Small intestine (tissue), 7 donors: ENCODE measurements at regions not wholly inside any gene's neighbourhood (a gene's known extent, or its start where the extent isn't known, plus 50 kb on each side); places are given as distances from the start of the nearest gene placed in this dataset.
A peak's percentile ranks its signal among the peaks of the same experiment; 100 is the strongest.

ENCODE experiments used
- DNase-seq, 2 donors: peaks; one replicate each; pipeline versions ENCODE4 v3.0.0 to v3.0.0-alpha.2; 2013
- FAIRE-seq: peaks from 2 replicates; lab custom pipeline; 2012; peaks lifted over from hg19 to GRCh38; lab: Jason Lieb, UNC
- H3K27ac ChIP-seq, 3 donors: one replicate each; pipeline ENCODE4 v1.5.1; 2013; ENCODE audit warnings: low read length in 2 of 3, mild to moderate bottlenecking in 2 of 3, control low read depth in 1 of 3, inconsistent platforms in 1 of 3, low read depth in 1 of 3, moderate library complexity in 1 of 3
- H3K27me3 ChIP-seq, 3 donors: one replicate each; pipeline ENCODE4 v1.6.1; 2013; ENCODE audit warnings: low read length in 3 of 3, inconsistent platforms in 1 of 3; ENCODE audit not compliant: control insufficient read depth in 3 of 3, insufficient read depth in 3 of 3
- H3K36me3 ChIP-seq, 3 donors: one replicate each; pipeline ENCODE4 v1.6.1; 2013; ENCODE audit warnings: low read length in 3 of 3, inconsistent platforms in 1 of 3, low read depth in 1 of 3, mild to moderate bottlenecking in 1 of 3, moderate library complexity in 1 of 3; ENCODE audit not compliant: control insufficient read depth in 3 of 3, insufficient read depth in 2 of 3
- H3K4me1 ChIP-seq, 3 donors: one replicate each; pipeline ENCODE4 v1.6.1; 2013; ENCODE audit warnings: low read length in 2 of 3, inconsistent platforms in 1 of 3, low read depth in 1 of 3, mild to moderate bottlenecking in 1 of 3, moderate library complexity in 1 of 3; ENCODE audit not compliant: control insufficient read depth in 3 of 3, insufficient read depth in 2 of 3
- H3K4me3 ChIP-seq, 3 donors: one replicate each; pipeline ENCODE4 v1.5.1; 2013; ENCODE audit warnings: low read length in 3 of 3, control low read depth in 1 of 3, inconsistent platforms in 1 of 3, low read depth in 1 of 3, mild to moderate bottlenecking in 1 of 3, moderate library complexity in 1 of 3
- H3K9me3 ChIP-seq, 2 donors: one replicate each; pipeline ENCODE4 v1.6.1; 2013; ENCODE audit warnings: low read depth in 1 of 2, low read length in 1 of 2; ENCODE audit not compliant: control insufficient read depth in 2 of 2, insufficient read depth in 1 of 2
- WGBS, 3 donors: extraction: QIAGEN DNeasy Blood & Tissue Kit; methylation state at CpG; one replicate each; pipeline ENCODE4 v1.1.7; 2013; 5-methylcytosine and 5-hydroxymethylcytosine counted together
- donor health status: healthy with polysubstance abuse.
- donor health status: control.
- donor health status: control.
- donor health status: Bipolar disorder and iron deficiency.
- donor health status: healthy.

DNA sequence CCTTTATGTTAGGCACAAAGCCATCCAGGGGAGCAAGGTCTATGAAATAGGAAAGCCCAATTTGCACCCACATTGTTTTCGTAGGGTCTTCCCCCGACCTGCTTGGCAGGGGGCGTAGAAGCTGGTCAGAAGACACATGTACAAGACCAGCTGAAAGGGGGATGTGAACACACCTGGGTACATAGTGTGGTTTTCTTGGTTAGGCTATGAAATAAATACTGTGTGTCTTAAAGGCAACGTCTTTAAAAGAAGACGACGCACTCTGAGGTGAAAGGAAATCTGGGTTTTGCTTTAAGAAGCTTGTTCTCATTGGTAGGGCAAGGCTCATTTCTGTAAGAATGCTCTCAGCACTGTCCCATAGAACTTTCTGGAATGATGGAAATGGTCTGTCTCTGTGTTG, 60.0 kb upstream of the KLF7 start:
- Histone ChIP-seq H3K4me1 (peaks cover 0 to 4% (median 0%) of the 10 kb centered on the region in 3 donors), H3K36me3 (no peaks in the 10 kb centered on the region), H3K27me3 (peaks cover 0 to 9% (median 0%) of the 10 kb centered on the region in 3 donors), H3K27ac (no peak overlapping the region), H3K4me3 (no peak overlapping the region), H3K9me3 (no peaks in the 10 kb centered on the region)
- whole genome bisulfite sequencing, 3 donors: 70 to 85% (median 73%) methylated on average over 6 of the region's 6 CpGs
- DNase-seq (no peak), FAIRE-seq (no peak)

DNA sequence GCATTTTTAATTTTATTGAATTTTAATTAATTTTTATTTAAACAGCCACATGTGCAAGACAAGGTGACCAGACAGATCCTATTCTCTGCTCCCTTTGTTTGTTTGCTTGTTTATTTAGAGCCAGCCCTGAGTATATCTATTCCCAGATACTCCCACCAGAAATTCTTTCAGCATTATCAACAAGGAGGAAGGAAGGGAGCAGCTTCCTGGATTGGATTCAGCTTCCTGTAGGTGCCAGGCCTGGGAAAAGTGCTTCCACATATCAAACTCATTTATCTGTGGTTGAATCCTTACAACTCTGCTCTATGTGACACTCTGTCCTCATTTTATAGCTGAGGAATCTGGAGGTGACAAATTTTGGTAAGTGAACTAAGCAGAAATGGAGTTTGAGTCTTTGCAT, 60.5 kb upstream of the KLF7 start:
- Histone ChIP-seq H3K4me1 (peaks cover 0 to 4% (median 0%) of the 10 kb centered on the region in 3 donors), H3K27ac (no peak overlapping the region), H3K9me3 (no peaks in the 10 kb centered on the region), H3K4me3 (no peak overlapping the region), H3K27me3 (peaks cover 0 to 9% (median 0%) of the 10 kb centered on the region in 3 donors), H3K36me3 (no peaks in the 10 kb centered on the region)
- DNase-seq (no peak), FAIRE-seq (no peak)

DNA sequence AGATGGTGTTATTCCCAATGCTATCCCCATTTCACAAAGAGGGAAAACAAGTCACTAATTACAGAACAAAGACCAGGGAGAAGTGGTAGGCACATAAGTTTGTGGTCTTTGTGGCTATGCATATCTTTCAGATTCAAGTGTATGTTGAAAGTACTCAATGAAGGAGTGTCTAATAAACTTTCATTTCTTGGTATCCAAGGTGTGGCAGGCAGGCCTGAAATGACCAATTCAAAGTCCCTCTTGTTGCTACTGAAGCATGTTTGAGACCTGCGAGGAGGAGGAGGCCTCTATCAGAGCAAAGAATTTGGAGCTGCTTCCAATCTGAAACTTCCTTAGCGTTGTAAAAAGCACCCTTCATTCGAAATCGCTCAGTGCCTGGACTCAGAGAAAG, 60.9 kb upstream of the KLF7 start:
- 27 to 49% (median 38%) methylated on average over 4 of the region's 4 CpGs for WGBS, 3 donors
- H3K4me1 ChIP-seq: peaks cover 0 to 4% (median 0%) of the 10 kb centered on the region in 3 donors
- FAIRE-seq (no peak), DNase-seq (peak in 1 of 2 donors; percentile 12)
- H3K4me3 ChIP-seq: no peak overlapping the region
- no peaks in the 10 kb centered on the region for H3K9me3 ChIP-seq
- H3K27me3 ChIP-seq: peaks cover 0 to 9% (median 0%) of the 10 kb centered on the region in 3 donors
- no peak overlapping the region for H3K27ac ChIP-seq
- no peaks in the 10 kb centered on the region for H3K36me3 ChIP-seq

DNA sequence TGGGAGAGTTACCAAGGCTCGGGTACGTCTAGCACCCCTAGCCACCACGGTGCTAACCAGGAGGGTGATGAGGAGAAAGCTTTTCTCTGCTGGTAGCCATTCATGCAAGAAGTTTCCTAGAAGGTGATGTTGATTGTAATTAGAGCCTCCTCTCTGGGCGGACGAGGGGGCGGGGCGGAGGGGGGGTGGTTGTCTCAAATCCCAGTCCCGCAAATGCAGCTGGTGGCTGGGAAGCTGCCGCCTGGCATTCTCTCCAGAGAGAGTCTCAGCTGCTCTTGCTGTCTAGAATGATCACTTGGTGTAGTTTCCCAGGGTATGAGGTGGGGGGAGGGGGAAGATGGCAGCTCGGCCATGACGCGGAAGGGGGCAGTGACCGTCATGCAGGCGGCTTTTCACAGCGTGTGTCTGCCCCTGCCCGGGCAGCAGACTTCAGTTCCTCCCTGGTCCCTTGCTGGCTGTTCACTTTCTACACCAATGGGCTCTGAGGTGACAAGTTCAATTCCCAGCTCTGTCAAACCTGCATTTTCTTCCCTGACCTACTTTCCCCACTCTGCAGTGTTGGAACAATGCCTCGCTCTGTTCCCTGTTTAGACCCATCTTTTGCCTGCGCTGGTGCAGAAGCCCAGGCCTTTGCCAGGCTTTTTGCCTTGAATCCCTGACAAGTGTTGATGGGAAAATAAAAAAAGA, 61.5 kb upstream of the KLF7 start:
- DNase-seq: peak in 1 of 2 donors; percentile 10
- FAIRE-seq: no peak
- Histone ChIP-seq H3K27me3 (peaks cover 0 to 9% (median 0%) of the 10 kb centered on the region in 3 donors), H3K4me1 (peaks cover 0 to 4% (median 0%) of the 10 kb centered on the region in 3 donors), H3K27ac (no peak overlapping the region), H3K36me3 (no peaks in the 10 kb centered on the region), H3K4me3 (no peak overlapping the region), H3K9me3 (no peaks in the 10 kb centered on the region)
- whole genome bisulfite sequencing, 3 donors: 42 to 54% (median 43%) methylated on average over 18 of the region's 18 CpGs

DNA sequence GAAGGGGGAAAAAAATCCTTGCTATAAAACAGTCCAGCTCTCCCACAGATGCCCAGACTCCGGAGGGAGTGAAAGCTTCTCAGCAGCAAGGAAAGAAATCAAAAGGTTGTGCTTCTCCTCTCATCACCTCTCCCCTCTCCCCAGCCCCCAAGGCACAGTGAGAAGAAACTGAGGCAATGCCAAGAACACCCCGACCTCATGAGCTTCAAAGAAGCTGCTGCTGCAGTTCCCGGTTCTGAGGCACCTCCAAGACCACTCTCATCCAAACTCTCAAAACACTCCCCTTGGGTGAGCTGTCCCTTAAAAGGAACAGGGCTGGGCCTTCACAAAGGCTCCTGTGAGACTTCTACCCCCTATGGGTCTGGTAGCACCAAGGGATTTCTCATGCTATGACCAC, 62.0 kb upstream of the KLF7 start:
- no peak overlapping the region for H3K27ac ChIP-seq
- DNase-seq (no peak), FAIRE-seq (no peak)
- H3K9me3 ChIP-seq: no peaks in the 10 kb centered on the region
- peaks cover 0 to 9% (median 0%) of the 10 kb centered on the region in 3 donors for H3K27me3 ChIP-seq
- peaks cover 0 to 4% (median 0%) of the 10 kb centered on the region in 3 donors for H3K4me1 ChIP-seq
- H3K4me3 ChIP-seq: no peak overlapping the region
- H3K36me3 ChIP-seq: no peaks in the 10 kb centered on the region
- WGBS, 3 donors: 79 to 95% (median 92%) methylated on average over 3 of the region's 3 CpGs

DNA sequence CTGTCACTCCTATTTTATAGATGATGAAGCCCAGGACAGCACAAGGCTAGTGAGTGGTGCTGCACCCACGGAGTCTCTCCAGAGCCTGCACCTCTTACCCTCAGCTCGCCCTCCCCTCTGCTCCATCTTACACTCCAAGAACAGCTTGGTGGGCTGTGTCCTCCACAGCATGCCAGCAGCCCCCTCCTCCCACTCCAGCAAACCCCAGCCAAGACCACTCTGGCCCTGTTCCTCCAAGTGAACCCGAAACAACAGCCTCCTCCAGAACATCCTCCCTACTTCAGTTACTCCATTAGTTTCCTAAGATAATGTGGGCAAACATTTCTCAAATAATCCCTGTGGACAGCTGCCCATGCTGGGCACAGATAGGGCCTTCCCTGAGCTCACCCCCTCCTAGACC, 62.7 kb upstream of the KLF7 start:
- no peak overlapping the region for H3K4me3 ChIP-seq
- no peak for FAIRE-seq
- H3K4me1 ChIP-seq: peaks cover 0 to 4% (median 0%) of the 10 kb centered on the region in 3 donors
- H3K27me3 ChIP-seq: peaks cover 0 to 7% (median 0%) of the 10 kb centered on the region in 3 donors
- no peaks in the 10 kb centered on the region for H3K36me3 ChIP-seq
- H3K9me3 ChIP-seq: no peaks in the 10 kb centered on the region
- no peak overlapping the region for H3K27ac ChIP-seq
- WGBS, 3 donors: 66 to 83% (median 78%) methylated on average over 3 of the region's 3 CpGs
- DNase-seq: no peak

DNA sequence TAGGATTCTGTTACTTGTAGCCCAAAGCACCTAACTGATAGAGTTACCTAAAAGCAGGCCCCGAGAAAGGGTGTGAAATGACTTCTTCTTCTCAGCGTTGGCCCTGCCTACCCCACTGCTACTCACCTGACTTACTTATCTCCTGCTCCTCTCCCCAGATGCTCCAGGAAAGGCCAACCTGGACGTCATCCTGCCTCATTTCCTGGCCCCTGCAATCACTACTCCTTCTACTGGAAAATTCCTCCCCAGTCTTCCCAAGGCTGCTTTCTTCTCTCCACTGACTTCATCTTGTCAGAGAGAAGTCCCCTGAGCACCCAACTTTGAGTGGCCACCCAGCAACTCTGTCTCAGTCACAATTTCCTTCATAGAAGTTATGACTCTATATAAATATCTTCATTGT, 63.4 kb upstream of the KLF7 start:
- H3K36me3 ChIP-seq: no peaks in the 10 kb centered on the region
- H3K27me3 ChIP-seq: peaks cover 0 to 4% (median 0%) of the 10 kb centered on the region in 3 donors
- WGBS, 3 donors: 43 to 62% (median 60%) methylated on average over 3 of the region's 3 CpGs
- no peaks in the 10 kb centered on the region for H3K9me3 ChIP-seq
- DNase-seq (no peak), FAIRE-seq (no peak)
- peaks cover 0 to 4% (median 0%) of the 10 kb centered on the region in 3 donors for H3K4me1 ChIP-seq
- no peak overlapping the region for H3K27ac ChIP-seq
- H3K4me3 ChIP-seq: no peak overlapping the region

DNA sequence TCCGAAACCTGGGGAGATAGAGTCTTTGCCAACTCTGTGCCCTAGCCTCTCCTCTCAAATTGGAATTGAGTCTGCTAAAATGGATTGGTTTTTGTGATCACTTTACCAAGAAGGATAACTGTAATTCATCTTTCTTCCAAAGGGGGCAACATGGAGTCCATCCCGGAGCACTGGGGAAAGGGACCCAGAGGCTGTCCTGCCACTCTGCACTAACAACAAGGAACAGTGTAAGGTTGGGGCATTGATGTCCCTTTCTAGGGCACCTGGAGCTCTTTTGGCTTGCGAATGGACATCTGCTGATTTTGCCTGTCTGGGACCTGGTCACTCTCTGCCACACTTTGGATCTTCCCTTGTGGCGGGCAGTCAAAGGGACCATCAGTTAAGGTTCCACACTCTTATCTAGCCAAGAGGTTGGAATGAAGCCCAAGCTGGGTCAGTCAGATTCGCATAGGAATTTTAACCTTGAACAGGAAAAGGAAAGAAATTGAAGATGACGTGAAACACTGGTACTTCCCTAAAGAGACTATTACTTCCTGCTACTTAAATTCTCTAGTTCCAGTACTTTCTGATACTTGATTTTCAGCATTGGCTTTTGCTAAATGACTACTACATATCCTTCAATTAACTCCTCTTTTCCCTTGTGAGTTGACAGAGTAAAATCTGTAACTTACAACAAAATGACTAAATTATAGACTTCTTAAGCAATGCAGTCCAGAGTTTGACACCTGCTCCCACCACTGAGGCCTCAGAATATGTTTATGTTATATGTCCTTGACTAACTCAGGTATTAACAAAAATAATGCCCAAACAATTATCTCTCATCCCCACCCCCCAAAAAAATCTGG, 64.7 kb upstream of the KLF7 start:
- H3K4me3 ChIP-seq: no peak overlapping the region
- H3K27me3 ChIP-seq: no peaks in the 10 kb centered on the region
- peaks cover 0 to 4% (median 0%) of the 10 kb centered on the region in 3 donors for H3K4me1 ChIP-seq
- H3K27ac ChIP-seq: no peak overlapping the region
- FAIRE-seq: no peak
- 59 to 70% (median 65%) methylated on average over 6 of the region's 6 CpGs for WGBS, 3 donors
- no peaks in the 10 kb centered on the region for H3K9me3 ChIP-seq
- DNase-seq: peak; percentile 16 to 24
- no peaks in the 10 kb centered on the region for H3K36me3 ChIP-seq
